Left lung (tissue), 4 donors: ENCODE measurements at regions not wholly inside any gene's neighbourhood (a gene's known extent, or its start where the extent isn't known, plus 50 kb on each side); places are given as distances from the start of the nearest gene placed in this dataset.
A peak's percentile ranks its signal among the peaks of the same experiment; 100 is the strongest.

Experiments
- ATAC-seq: fragments of 200-7000 bp; cut with Tn5 transposase; one replicate; pipeline ENCODE4 v1.9.1; 2020; ENCODE audit warnings: moderate library complexity
- DNase-seq, 4 donors: peaks; one replicate each; pipeline ENCODE4 v3.0.0-alpha.2; 2013 to 2020
- H3K27ac ChIP-seq, 2 donors: fragments of 200-600 bp; sonication (generic) in 1 of 2; one replicate each; pipeline versions ENCODE4 v1.5.0 to v1.8.0; 2020 to 2021
- H3K27me3 ChIP-seq, 2 donors: fragments of 200-600 bp; sonication (generic) in 1 of 2; one replicate each; pipeline versions ENCODE4 v1.5.0 to v1.8.0; 2020 to 2021
- H3K36me3 ChIP-seq, 2 donors: fragments of 200-600 bp; sonication (generic) in 1 of 2; one replicate each; pipeline versions ENCODE4 v1.5.0 to v1.8.0; 2020 to 2021
- H3K4me1 ChIP-seq, 2 donors: fragments of 200-600 bp; one replicate each; pipeline ENCODE4 v1.8.0; 2021
- H3K4me3 ChIP-seq, 2 donors: fragments of 200-600 bp; sonication (generic) in 1 of 2; one replicate each; pipeline versions ENCODE4 v1.5.0 to v1.8.0; 2020 to 2021; ENCODE audit warnings: mild to moderate bottlenecking in 1 of 2
- H3K9me3 ChIP-seq, 2 donors: fragments of 200-600 bp; sonication (generic) in 1 of 2; one replicate each; pipeline versions ENCODE4 v1.5.0 to v1.8.0; 2020 to 2021
- CTCF ChIP-seq, 2 donors: fragments of 200-600 bp; sonication (generic) in 1 of 2; IDR thresholded peaks; one replicate each; pipeline versions ENCODE4 v1.5.0 to v1.8.0; 2021; ENCODE audit warnings: antibody characterized with exemption in 2 of 2
- intact Hi-C, 2 donors: fragments of 100-400 bp; cut with DNase I; formaldehyde crosslinking; loops; one replicate each; pipeline versions ENCODE4 v1.11.2 to v1.14.2; 2022
- donor health status: DM: no; HTN: yes; CAD: no.
- donor health status: DM: no; HTN: no; CAD: no.

- intact Hi-C loops = no loop called here
- TF ChIP-seq CTCF (IDR thresholded peaks at IDR 0.05) = no peak
- no peaks in the 10 kb centered on the region for H3K4me1 ChIP-seq
- H3K9me3 ChIP-seq = peaks cover 0 to under 1% of the 10 kb centered on the region in 2 donors
- ATAC-seq (no peak), DNase-seq (no peak)
- no peak overlapping the region for H3K4me3 ChIP-seq
- H3K27ac ChIP-seq = no peak overlapping the region
- no peaks in the 10 kb centered on the region for H3K36me3 ChIP-seq
- H3K27me3 ChIP-seq = no peaks in the 10 kb centered on the region
Measured at GRCh38 chr4:18636001-18636585, 614.5 kb upstream of the LCORL start.

GRCh38 chr4:18635531-18635930 lies 614.0 kb upstream of the LCORL start:
- Histone ChIP-seq H3K27me3 (no peaks in the 10 kb centered on the region), H3K4me3 (no peak overlapping the region), H3K36me3 (no peaks in the 10 kb centered on the region), H3K9me3 (peaks cover 0 to 6% of the 10 kb centered on the region in 2 donors), H3K27ac (no peak overlapping the region), H3K4me1 (no peaks in the 10 kb centered on the region)
- ATAC-seq = no peak
- no peak for TF ChIP-seq CTCF (IDR thresholded peaks at IDR 0.05)
- no peak for DNase-seq
- intact Hi-C loops = no loop called here

- ATAC-seq = no peak
- intact Hi-C loops = no loop called here
- Histone ChIP-seq H3K27me3 (no peaks in the 10 kb centered on the region), H3K27ac (no peak overlapping the region), H3K4me1 (no peaks in the 10 kb centered on the region), H3K9me3 (peaks cover 0 to 8% of the 10 kb centered on the region in 2 donors), H3K36me3 (no peaks in the 10 kb centered on the region), H3K4me3 (no peak overlapping the region)
- peak in 2 of 4 donors; percentile 27 to 35 for DNase-seq
- no peak for TF ChIP-seq CTCF (IDR thresholded peaks at IDR 0.05)
Measured at GRCh38 chr4:18631586-18631985, 610.0 kb upstream of the LCORL start.

- Histone ChIP-seq H3K4me3 (no peak overlapping the region), H3K27me3 (no peaks in the 10 kb centered on the region), H3K27ac (no peak overlapping the region), H3K36me3 (no peaks in the 10 kb centered on the region), H3K9me3 (peaks cover 0 to 8% of the 10 kb centered on the region in 2 donors), H3K4me1 (no peaks in the 10 kb centered on the region)
- DNase-seq (peak in 1 of 4 donors; percentile 71), ATAC-seq (no peak)
- TF ChIP-seq CTCF (IDR thresholded peaks at IDR 0.05) = no peak
- intact Hi-C loops = no loop called here
Measured at GRCh38 chr4:18630218-18631110, 608.9 kb upstream of the LCORL start.

- Histone ChIP-seq H3K9me3 (peaks cover 0 to 8% of the 10 kb centered on the region in 2 donors), H3K4me1 (no peaks in the 10 kb centered on the region), H3K36me3 (no peaks in the 10 kb centered on the region), H3K27ac (no peak overlapping the region), H3K4me3 (no peak overlapping the region), H3K27me3 (no peaks in the 10 kb centered on the region)
- no peak for TF ChIP-seq CTCF (IDR thresholded peaks at IDR 0.05)
- intact Hi-C loops = no loop called here
- ATAC-seq = no peak
- DNase-seq = no peak
Measured at GRCh38 chr4:18627447-18628005, 606.0 kb upstream of the LCORL start.
